Chondrocyte (in vitro differentiated cells): ENCODE measurements at regions not wholly inside any gene's neighbourhood (a gene's known extent, or its start where the extent isn't known, plus 50 kb on each side); places are given as distances from the start of the nearest gene placed in this dataset.
"Not testable (repeated sequence)": the region's sequence is repeated elsewhere in the genome, so short reads cannot be mapped to it uniquely, and the experiment has no call there.

Experiments used
- DNase-seq: peaks from one replicate; pipeline ENCODE4 v3.0.0; 2021; ENCODE audit warnings: mixed read lengths, low spot score
- H3K27ac Mint-ChIP-seq: one replicate; pipeline ENCODE4 v1.8.0; 2021; ENCODE audit warnings: mild to moderate bottlenecking, moderate library complexity, mixed read lengths; ENCODE audit not compliant: unreplicated experiment
- H3K27me3 Mint-ChIP-seq: 2 replicates; pipeline ENCODE4 v1.8.0; 2021; ENCODE audit warnings: low read depth, mixed read lengths
- H3K36me3 Mint-ChIP-seq: 2 replicates; pipeline ENCODE4 v1.8.0; 2021; ENCODE audit warnings: low read depth, mixed read lengths
- H3K4me1 Mint-ChIP-seq: 2 replicates; pipeline ENCODE4 v1.8.0; 2021; ENCODE audit warnings: low read depth, mild to moderate bottlenecking, mixed read lengths
- H3K4me3 Mint-ChIP-seq: one replicate; pipeline ENCODE4 v1.8.0; 2021; ENCODE audit warnings: mild to moderate bottlenecking, moderate library complexity, mixed read lengths; ENCODE audit not compliant: unreplicated experiment
- H3K9me3 Mint-ChIP-seq: 2 replicates; pipeline ENCODE4 v1.8.0; 2021; ENCODE audit warnings: low read depth, mixed read lengths
- TF ChIP-seq, protein P1 (sequence below): fragments of 200-600 bp; sonication (generic); IDR thresholded peaks from 2 replicates; pipeline ENCODE4 v1.5.0; 2021; ENCODE audit warnings: antibody characterized with exemption, mild to moderate bottlenecking, moderate library complexity

DNA sequence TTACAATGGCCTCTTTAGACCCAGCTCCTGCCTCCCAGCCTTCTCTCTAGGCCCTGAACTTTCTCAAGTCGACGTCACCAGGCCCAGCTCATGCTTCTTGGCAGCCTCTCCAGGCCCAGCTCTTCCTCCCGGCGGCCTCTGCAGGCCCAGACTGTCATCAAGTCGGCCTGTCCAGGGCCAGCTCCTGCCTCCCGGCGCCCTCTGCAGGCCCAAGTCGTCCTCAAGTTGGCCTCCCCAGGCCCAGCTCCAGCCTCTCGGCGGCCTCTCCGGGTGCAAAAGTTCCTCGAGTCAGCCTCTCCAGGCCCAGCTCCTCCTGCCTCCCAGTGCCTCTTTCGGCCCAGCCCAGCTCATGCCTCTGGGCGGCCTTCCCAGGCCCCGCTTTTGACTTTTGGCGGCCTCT, 158.1 kb upstream of the CDK13 start:
- not testable (repeated sequence) for H3K27me3 Mint-ChIP-seq

DNA sequence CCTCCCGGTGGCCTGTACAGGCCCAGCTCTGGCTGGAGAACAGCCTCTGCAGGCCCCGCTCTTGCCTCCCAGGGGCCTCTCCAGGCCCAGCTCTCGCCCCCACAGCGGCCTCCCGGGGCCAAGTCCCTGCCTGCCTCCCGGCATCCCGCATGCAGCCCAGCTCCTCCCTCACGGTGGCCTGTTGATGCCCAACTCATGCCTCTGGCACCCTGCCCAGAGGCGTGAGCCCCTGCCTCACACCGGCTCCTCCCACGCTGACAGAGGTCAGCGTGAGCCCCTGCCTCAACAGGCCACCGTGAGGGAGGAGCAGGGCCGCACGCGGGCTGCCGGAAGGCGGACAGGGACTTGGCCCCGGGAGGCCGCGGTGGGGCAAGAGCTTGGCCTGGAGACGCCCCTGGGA, 157.0 kb upstream of the CDK13 start:
- not testable (repeated sequence) for H3K27me3 Mint-ChIP-seq, DNase-seq, H3K4me3 Mint-ChIP-seq, H3K4me1 Mint-ChIP-seq, H3K36me3 Mint-ChIP-seq, H3K9me3 Mint-ChIP-seq, H3K27ac Mint-ChIP-seq

More for the DNA sequence above, 158.1 kb upstream of the CDK13 start:
- H3K27ac Mint-ChIP-seq, H3K36me3 Mint-ChIP-seq, H3K4me3 Mint-ChIP-seq, H3K4me1 Mint-ChIP-seq, H3K9me3 Mint-ChIP-seq, DNase-seq: not testable (repeated sequence)
- TF ChIP-seq, protein P1, sequence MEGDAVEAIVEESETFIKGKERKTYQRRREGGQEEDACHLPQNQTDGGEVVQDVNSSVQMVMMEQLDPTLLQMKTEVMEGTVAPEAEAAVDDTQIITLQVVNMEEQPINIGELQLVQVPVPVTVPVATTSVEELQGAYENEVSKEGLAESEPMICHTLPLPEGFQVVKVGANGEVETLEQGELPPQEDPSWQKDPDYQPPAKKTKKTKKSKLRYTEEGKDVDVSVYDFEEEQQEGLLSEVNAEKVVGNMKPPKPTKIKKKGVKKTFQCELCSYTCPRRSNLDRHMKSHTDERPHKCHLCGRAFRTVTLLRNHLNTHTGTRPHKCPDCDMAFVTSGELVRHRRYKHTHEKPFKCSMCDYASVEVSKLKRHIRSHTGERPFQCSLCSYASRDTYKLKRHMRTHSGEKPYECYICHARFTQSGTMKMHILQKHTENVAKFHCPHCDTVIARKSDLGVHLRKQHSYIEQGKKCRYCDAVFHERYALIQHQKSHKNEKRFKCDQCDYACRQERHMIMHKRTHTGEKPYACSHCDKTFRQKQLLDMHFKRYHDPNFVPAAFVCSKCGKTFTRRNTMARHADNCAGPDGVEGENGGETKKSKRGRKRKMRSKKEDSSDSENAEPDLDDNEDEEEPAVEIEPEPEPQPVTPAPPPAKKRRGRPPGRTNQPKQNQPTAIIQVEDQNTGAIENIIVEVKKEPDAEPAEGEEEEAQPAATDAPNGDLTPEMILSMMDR: peak; percentile 28

DNA sequence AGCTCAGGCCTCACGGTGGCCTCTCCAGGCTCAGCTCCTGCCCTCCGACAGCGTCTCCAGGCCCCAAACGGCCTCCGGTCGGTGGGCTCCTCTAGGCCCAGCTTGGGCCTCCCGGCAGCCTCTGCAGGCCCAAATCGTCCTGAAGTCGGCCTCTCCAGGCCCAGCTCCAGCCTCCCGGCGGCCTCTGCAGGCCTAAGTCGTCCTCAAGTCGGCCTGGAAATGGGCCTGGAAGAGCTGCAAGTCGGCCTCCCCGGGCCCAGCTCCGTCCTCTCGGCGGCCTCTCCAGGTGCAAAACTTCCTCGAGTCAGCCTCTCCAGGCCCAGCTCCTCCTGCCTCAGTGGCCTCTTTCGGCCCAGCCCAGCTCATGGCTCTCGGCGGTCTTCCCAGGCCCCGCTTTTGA, 156.2 kb upstream of the CDK13 start:
- H3K4me1 Mint-ChIP-seq, H3K4me3 Mint-ChIP-seq, DNase-seq, H3K36me3 Mint-ChIP-seq, H3K9me3 Mint-ChIP-seq, H3K27me3 Mint-ChIP-seq, H3K27ac Mint-ChIP-seq: not testable (repeated sequence)

DNA sequence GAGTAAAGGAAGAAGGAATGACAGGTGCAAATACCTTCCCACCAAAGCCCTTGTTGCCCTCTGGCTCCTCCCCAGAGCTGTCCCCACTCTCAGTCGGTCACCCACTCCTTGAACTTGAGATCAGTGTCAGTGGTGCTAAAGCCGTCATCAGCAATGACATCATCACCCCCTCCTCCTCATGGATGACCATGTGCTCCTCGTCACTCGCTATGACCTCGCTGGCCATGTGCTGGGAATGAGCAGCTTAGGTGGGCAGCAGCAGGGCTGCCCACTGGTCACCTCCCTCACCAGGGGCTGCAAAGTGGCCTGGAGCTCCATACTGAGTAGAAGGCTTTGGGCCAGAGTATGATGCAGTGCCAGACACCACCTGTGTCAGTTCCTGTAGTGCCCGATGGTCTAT, 153.1 kb upstream of the CDK13 start:
- not testable (repeated sequence) for H3K4me1 Mint-ChIP-seq, H3K9me3 Mint-ChIP-seq, H3K36me3 Mint-ChIP-seq, DNase-seq, H3K27me3 Mint-ChIP-seq, H3K27ac Mint-ChIP-seq, H3K4me3 Mint-ChIP-seq

DNA sequence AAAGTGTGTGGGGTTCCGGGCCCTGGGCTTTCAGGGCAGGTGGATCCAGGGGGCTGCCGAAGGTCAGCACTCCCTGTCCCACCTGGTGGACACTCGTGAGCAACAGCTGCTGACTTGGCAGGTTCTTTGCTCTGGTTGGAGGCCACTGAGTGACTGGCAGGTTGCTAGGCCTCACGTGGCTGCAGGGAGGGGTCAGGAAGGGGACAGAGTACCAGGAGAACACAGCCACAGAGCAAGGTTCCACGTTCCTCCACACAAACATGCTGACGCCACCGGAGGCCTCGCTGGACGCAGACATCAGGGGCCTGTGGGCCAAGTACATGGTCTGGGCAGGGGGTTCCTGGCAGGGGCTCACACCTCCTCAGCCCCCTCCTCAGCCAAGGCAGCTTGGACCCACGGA, 152.0 kb upstream of the CDK13 start:
- not testable (repeated sequence) for H3K36me3 Mint-ChIP-seq, H3K4me1 Mint-ChIP-seq, H3K27ac Mint-ChIP-seq, H3K27me3 Mint-ChIP-seq, DNase-seq, H3K4me3 Mint-ChIP-seq, H3K9me3 Mint-ChIP-seq

DNA sequence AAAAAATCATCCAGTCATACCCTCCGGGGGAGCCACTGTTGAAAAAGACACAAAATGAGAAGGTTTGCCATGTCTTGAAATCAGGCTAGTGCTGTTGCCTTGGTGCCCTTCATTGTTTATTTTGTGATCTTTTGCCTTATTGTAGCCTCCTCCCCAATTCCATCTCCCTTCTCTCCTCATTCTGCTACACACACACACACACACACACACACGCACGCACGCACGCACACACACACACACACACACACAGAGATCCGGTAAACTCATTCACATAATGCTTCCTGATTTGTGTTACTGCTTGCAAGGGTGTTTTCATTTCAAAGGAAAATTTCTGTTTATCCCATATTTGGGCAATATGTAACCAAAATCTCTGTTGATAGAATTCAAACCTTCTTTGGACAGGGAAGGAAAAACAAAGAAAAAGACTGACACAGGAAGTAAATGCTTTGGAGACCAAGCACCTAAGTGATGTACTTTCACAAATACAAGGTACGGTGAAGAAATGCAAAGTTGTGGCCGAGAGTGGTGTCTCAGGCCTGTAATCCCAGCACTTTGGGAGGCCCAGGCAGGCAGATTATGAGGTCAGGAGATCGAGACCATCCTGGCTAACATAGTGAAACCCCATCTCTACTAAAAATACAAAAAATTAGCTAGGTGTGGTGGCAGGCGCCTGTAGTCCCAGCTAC, 141.1 kb upstream of the CDK13 start:
- H3K27me3 Mint-ChIP-seq: peaks cover 3% of the 10 kb centered on the region
- no peak for DNase-seq
- H3K36me3 Mint-ChIP-seq: no peaks in the 10 kb centered on the region
- peaks cover 19% of the 10 kb centered on the region for H3K4me1 Mint-ChIP-seq
- no peak overlapping the region for H3K4me3 Mint-ChIP-seq
- no peaks in the 10 kb centered on the region for H3K9me3 Mint-ChIP-seq
- H3K27ac Mint-ChIP-seq: no peak overlapping the region
- TF ChIP-seq, protein P1: no peak

DNA sequence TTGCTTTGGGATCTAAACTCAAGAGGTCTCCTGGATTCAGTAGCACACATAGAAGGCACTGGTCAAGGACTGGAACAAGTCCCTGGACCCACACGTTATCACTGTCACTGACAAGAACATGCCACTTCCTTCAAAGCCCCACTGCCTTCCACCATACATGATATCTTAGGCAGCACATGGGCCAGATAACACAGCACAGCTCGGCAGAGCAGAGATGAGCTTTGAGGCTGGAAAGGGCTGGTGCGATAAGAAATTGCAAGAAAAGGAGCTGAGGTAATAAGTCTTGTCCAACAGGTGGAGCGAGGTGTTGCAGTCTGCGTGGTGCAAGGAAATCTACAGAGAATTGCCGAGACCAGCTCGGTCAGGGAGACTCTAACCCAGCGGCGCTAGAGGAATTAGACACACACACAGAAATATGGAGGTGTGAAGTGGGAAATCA, 139.8 kb upstream of the CDK13 start:
- Mint-ChIP-seq H3K9me3 (no peaks in the 10 kb centered on the region), H3K4me1 (peaks cover 19% of the 10 kb centered on the region), H3K4me3 (no peak overlapping the region), H3K27me3 (peaks cover 9% of the 10 kb centered on the region), H3K36me3 (no peaks in the 10 kb centered on the region), H3K27ac (no peak overlapping the region)
- DNase-seq: no peak
- TF ChIP-seq, protein P1: no peak
